HFFc6 (cell line): ENCODE measurements at regions not wholly inside any gene's neighbourhood (a gene's known extent, or its start where the extent isn't known, plus 50 kb on each side); places are given as distances from the start of the nearest gene placed in this dataset.

ENCODE experiments used
- DNase-seq: peaks from one replicate; pipeline ENCODE4 v3.0.0-alpha.2; 2018
- H3K27ac Mint-ChIP-seq: 2 replicates; pipeline ENCODE4 v1.8.0; 2020; ENCODE audit warnings: mild to moderate bottlenecking, mixed read lengths
- H3K27me3 Mint-ChIP-seq: 2 replicates; pipeline ENCODE4 v1.8.0; 2021; ENCODE audit warnings: mild to moderate bottlenecking, moderate library complexity, mixed read lengths; ENCODE audit not compliant: insufficient read depth
- H3K36me3 Mint-ChIP-seq: 2 replicates; pipeline ENCODE4 v1.8.0; 2021; ENCODE audit warnings: low read depth, mixed read lengths
- H3K4me1 Mint-ChIP-seq: 2 replicates; pipeline ENCODE4 v1.8.0; 2020; ENCODE audit warnings: low read depth, mixed read lengths
- H3K4me3 Mint-ChIP-seq: 2 replicates; pipeline ENCODE4 v1.8.0; 2020; ENCODE audit warnings: mild to moderate bottlenecking, moderate library complexity, mixed read lengths
- H3K9me3 Mint-ChIP-seq: 2 replicates; pipeline ENCODE4 v1.8.0; 2020; ENCODE audit warnings: mild to moderate bottlenecking, mixed read lengths
- CTCF ChIP-seq: fragments of 200-600 bp; sonication (generic); IDR thresholded peaks from 2 replicates; pipeline ENCODE4 v1.5.0; 2021; ENCODE audit warnings: antibody characterized with exemption, mild to moderate bottlenecking

- H3K27ac Mint-ChIP-seq = peak overlapping the region; percentile 95
- H3K4me3 Mint-ChIP-seq = peak overlapping the region; percentile 83
- peaks cover 90% of the 10 kb centered on the region for H3K4me1 Mint-ChIP-seq
Observed at GRCh38 chr12:65565601-65566560, 258.4 kb upstream of the HMGA2 start.

GRCh38 chr12:65566751-65567150, 257.5 kb upstream of the HMGA2 start:
- Mint-ChIP-seq H3K36me3 (peaks cover 11% of the 10 kb centered on the region; the same call in 1 of the 2 replicates), H3K27ac (peak overlapping the region; percentile 95), H3K9me3 (no peaks in the 10 kb centered on the region), H3K27me3 (no peaks in the 10 kb centered on the region), H3K4me3 (peak overlapping the region; percentile 83), H3K4me1 (peaks cover 81% of the 10 kb centered on the region)
- peak; percentile 37 for DNase-seq
- no peak for TF ChIP-seq CTCF

More at GRCh38 chr12:65565601-65566560, 258.4 kb upstream of the HMGA2 start:
- TF ChIP-seq CTCF = peak; percentile 35
- H3K36me3 Mint-ChIP-seq = peaks cover 11% of the 10 kb centered on the region; the same call in 1 of the 2 replicates
- H3K27me3 Mint-ChIP-seq = no peaks in the 10 kb centered on the region
- no peaks in the 10 kb centered on the region for H3K9me3 Mint-ChIP-seq
- DNase-seq = peak; percentile 96

- peak overlapping the region; percentile 95 for H3K27ac Mint-ChIP-seq
- peaks cover 71% of the 10 kb centered on the region for H3K4me1 Mint-ChIP-seq
- no peaks in the 10 kb centered on the region for H3K9me3 Mint-ChIP-seq
- no peaks in the 10 kb centered on the region for H3K27me3 Mint-ChIP-seq
- DNase-seq = no peak
- peaks cover 16% of the 10 kb centered on the region; the same call in 1 of the 2 replicates for H3K36me3 Mint-ChIP-seq
- no peak for TF ChIP-seq CTCF
- H3K4me3 Mint-ChIP-seq = no peak overlapping the region
Observed at GRCh38 chr12:65567820-65568219, 256.5 kb upstream of the HMGA2 start.

GRCh38 chr12:65568517-65568916, 255.8 kb upstream of the HMGA2 start:
- no peak overlapping the region for H3K4me3 Mint-ChIP-seq
- peak; percentile 11 for DNase-seq
- TF ChIP-seq CTCF = no peak
- H3K27me3 Mint-ChIP-seq = no peaks in the 10 kb centered on the region
- H3K9me3 Mint-ChIP-seq = peaks cover 3% of the 10 kb centered on the region
- peaks cover 64% of the 10 kb centered on the region for H3K4me1 Mint-ChIP-seq
- H3K27ac Mint-ChIP-seq = peak overlapping the region; percentile 45; the same call in 1 of the 2 replicates
- H3K36me3 Mint-ChIP-seq = peaks cover 20% of the 10 kb centered on the region

- no peak for TF ChIP-seq CTCF
Observed at GRCh38 chr12:65570451-65571130, 253.7 kb upstream of the HMGA2 start.

More at GRCh38 chr12:65570451-65571130, 253.7 kb upstream of the HMGA2 start:
- H3K27ac Mint-ChIP-seq = no peak overlapping the region
- peaks cover 43% of the 10 kb centered on the region for H3K4me1 Mint-ChIP-seq
- no peak overlapping the region for H3K4me3 Mint-ChIP-seq
- no peaks in the 10 kb centered on the region for H3K27me3 Mint-ChIP-seq
- H3K9me3 Mint-ChIP-seq = peaks cover 19% of the 10 kb centered on the region
- no peak for DNase-seq
- peaks cover 35% of the 10 kb centered on the region for H3K36me3 Mint-ChIP-seq
